ENCODE measurements at regions not wholly inside any gene's neighbourhood (a gene's known extent, or its start where the extent isn't known, plus 50 kb on each side); places are given as distances from the start of the nearest gene placed in this dataset.
A peak's percentile ranks its signal among the peaks of the same experiment; 100 is the strongest.

DNA sequence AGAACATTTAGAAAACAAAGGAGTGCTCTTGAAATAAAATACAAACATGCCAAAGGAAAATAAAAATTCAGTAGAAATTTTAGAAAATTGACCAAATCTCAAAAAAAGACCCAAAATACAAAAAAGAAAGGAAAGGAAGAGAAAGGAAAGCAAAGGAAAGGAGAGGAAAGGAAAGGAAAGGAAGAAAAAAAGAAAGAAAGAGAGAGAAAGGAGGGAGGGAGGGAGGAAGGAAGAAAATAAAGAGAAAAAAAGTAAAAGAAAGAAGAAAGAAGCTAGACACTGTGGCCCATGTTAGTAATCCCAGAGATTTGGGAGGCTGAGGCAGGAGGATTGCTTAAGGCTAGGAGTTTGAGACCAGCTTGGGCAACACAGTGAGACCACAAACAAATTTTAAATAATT is 500.1 kb upstream of the VRK2 start:
- no peak for DNase-seq (ENCODE audit: low read depth in 1 of 2, low spot score in 1 of 2)
- Histone ChIP-seq H3K4me3 (no peak overlapping the region), H3K36me3 (no peaks in the 10 kb centered on the region), H3K9me3 (ENCODE audit: low read depth) (no peaks in the 10 kb centered on the region), H3K27ac (no peak overlapping the region), H3K27me3 (no peaks in the 10 kb centered on the region), H3K4me1 (ENCODE audit: low read depth) (peaks cover 7% of the 10 kb centered on the region)
- no peak for TF ChIP-seq CTCF (IDR thresholded peaks at IDR 0.05; ENCODE audit: low read depth, low read length)

DNA sequence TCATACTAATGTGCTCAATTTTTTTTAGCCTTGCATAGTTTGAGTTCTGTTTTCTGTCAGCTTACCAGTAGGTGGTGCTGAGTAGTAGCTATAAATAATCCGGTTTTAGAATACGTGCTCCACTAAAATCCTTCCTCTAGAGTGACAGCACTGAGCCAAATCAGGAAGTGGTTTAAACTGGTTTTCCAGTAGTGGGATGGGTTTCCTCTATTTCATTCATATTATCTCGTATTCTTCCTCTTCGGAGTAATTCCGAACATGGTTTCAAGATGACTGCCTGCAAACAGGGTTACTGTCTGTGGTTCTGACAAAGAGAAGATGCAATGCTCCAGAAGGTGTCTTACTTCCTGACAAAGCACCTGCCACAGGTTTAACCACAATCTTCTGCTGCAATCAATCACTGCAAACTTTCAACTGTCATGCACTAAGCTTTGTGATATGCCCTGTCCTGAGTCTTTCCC is 496.9 kb upstream of the VRK2 start:
- peak in 1 of 2 donors; percentile 53 for DNase-seq (ENCODE audit: low read depth in 1 of 2, low spot score in 1 of 2)
- Histone ChIP-seq H3K36me3 (no peaks in the 10 kb centered on the region), H3K27me3 (no peaks in the 10 kb centered on the region), H3K4me3 (no peak overlapping the region), H3K9me3 (ENCODE audit: low read depth) (no peaks in the 10 kb centered on the region), H3K27ac (no peak overlapping the region), H3K4me1 (ENCODE audit: low read depth) (peaks cover 7% of the 10 kb centered on the region)
- no peak for TF ChIP-seq CTCF (IDR thresholded peaks at IDR 0.05; ENCODE audit: low read depth, low read length)

DNA sequence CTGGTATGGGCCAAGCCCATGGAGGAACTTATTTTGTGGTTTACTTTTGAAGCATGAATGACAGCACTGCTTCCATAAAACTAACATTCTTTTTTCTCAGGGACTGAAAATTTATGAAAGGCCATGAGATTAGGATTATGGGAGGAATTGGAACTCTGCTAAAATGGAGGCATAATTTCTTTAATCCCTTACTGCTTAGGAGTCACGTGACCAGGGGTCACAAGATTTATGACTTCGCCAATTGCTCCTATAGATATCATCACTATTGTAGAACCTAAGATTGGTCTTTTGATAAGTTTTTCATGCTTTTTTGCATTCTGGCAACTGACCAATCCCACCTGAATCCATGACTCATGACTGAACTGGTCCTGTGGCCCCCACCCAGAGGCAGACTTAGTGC is 495.7 kb upstream of the VRK2 start:
- TF ChIP-seq CTCF (IDR thresholded peaks at IDR 0.05; ENCODE audit: low read depth, low read length): no peak
- no peaks in the 10 kb centered on the region for H3K9me3 ChIP-seq (ENCODE audit: low read depth)
- no peaks in the 10 kb centered on the region for H3K27me3 ChIP-seq
- no peak overlapping the region for H3K4me3 ChIP-seq
- peaks cover 7% of the 10 kb centered on the region for H3K4me1 ChIP-seq (ENCODE audit: low read depth)
- H3K27ac ChIP-seq: no peak overlapping the region
- no peak for DNase-seq (ENCODE audit: low read depth in 1 of 2, low spot score in 1 of 2)
- no peaks in the 10 kb centered on the region for H3K36me3 ChIP-seq

- no peak overlapping the region for H3K27ac ChIP-seq
- TF ChIP-seq CTCF (IDR thresholded peaks at IDR 0.05; ENCODE audit: low read depth, low read length): no peak
These were observed 493.7 kb upstream of the VRK2 start for GRCh38 chr2:57552885-57553284.

DNA sequence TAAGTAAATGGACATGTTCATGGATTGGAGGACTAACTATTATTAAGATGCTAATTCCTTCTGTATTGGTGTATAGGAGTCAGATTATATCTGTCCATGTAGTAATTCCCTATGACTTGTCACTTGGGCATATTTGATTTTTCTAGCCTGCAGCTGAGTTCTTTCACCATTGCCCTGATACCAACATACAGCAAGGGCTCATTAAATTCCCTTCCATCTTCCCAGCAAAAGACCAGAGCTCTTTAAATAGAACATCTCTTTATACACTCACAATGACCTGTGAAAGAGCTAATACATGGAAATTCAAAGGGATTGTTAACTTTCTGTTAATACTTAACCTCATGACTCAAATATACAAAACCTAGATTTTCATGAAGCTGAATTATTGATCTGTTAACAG is 492.3 kb upstream of the VRK2 start:
- Histone ChIP-seq H3K4me3 (no peak overlapping the region), H3K27ac (no peak overlapping the region), H3K36me3 (no peaks in the 10 kb centered on the region), H3K9me3 (ENCODE audit: low read depth) (no peaks in the 10 kb centered on the region), H3K27me3 (no peaks in the 10 kb centered on the region), H3K4me1 (ENCODE audit: low read depth) (peaks cover 6% of the 10 kb centered on the region)
- no peak for TF ChIP-seq CTCF (IDR thresholded peaks at IDR 0.05; ENCODE audit: low read depth, low read length)
- no peak for DNase-seq (ENCODE audit: low read depth in 1 of 2, low spot score in 1 of 2)

More at GRCh38 chr2:57552885-57553284, 493.7 kb upstream of the VRK2 start:
- Histone ChIP-seq H3K4me3 (no peak overlapping the region), H3K9me3 (ENCODE audit: low read depth) (no peaks in the 10 kb centered on the region), H3K4me1 (ENCODE audit: low read depth) (peaks cover 7% of the 10 kb centered on the region), H3K27me3 (no peaks in the 10 kb centered on the region), H3K36me3 (no peaks in the 10 kb centered on the region)
- no peak for DNase-seq (ENCODE audit: low read depth in 1 of 2, low spot score in 1 of 2)

- Histone ChIP-seq H3K9me3 (ENCODE audit: low read depth) (no peaks in the 10 kb centered on the region), H3K27me3 (no peaks in the 10 kb centered on the region), H3K27ac (no peak overlapping the region), H3K4me1 (ENCODE audit: low read depth) (no peaks in the 10 kb centered on the region), H3K4me3 (no peak overlapping the region), H3K36me3 (no peaks in the 10 kb centered on the region)
- no peak for TF ChIP-seq CTCF (IDR thresholded peaks at IDR 0.05; ENCODE audit: low read depth, low read length)
- DNase-seq (ENCODE audit: low read depth in 1 of 2, low spot score in 1 of 2): no peak
These were observed 488.3 kb upstream of the VRK2 start for GRCh38 chr2:57558312-57558711.

Data from cardiac muscle cell (in vitro differentiated cells and primary cell).